Germinal center (tissue), 1 donor: ENCODE measurements at regions not wholly inside any gene's neighbourhood (a gene's known extent, or its start where the extent isn't known, plus 50 kb on each side); places are given as distances from the start of the nearest gene placed in this dataset.
"Not testable (repeated sequence)": the region's sequence is repeated elsewhere in the genome, so short reads cannot be mapped to it uniquely, and the experiment has no call there.

Experiments
- DNase-seq: peaks from one replicate; pipeline ENCODE4 v3.0.0; 2012; ENCODE audit warnings: mixed read lengths, low spot score

DNA sequence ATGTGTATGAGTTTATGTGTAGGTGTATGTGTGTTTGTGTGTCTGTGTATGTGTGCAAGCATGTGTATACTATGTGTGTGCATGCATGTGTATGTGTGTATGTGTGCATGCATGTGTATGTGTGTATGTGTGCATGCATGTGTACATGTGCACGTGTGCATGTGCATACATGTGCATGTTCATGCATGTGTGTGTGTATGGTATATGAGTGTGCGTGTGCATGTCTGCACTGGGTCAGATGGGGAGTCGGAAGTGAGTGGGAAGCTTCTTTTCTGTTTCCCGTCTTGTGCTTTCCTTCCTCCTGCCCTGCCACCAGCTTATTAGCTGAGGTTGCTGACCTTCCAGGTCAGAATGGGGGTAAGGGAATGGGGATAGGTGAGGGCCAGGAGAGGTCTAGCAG, 174.7 kb downstream of the MAP2K4 start:
- DNase-seq = no peak

DNA sequence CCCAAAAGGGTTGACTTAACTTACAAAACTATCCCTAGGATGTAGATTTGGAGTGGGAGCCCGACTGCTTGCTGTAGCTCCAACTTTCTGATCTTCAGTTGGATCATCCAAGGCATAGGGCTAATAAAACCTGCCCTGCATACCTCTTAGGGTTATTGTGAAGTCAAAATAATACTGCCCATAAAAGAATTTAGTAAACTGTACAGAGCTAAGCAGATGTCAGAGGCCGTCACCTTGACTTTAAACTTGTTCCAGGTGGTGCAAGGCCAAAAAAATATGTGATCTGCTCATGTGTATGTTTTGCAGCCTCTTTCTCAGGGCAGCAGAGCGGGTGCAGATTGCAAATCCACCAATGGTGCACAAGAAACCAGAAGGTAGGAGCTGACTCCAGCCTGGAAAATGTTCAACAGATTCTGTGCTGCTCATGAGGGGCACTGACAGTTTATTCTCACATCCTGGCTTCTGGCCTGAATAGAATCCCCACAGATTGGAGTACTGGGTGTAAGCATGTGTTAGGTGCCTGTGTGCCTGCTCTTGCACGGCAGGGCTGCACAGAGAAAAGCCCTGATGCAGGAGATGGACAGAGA, 180.7 kb downstream of the MAP2K4 start:
- no peak for DNase-seq

DNA sequence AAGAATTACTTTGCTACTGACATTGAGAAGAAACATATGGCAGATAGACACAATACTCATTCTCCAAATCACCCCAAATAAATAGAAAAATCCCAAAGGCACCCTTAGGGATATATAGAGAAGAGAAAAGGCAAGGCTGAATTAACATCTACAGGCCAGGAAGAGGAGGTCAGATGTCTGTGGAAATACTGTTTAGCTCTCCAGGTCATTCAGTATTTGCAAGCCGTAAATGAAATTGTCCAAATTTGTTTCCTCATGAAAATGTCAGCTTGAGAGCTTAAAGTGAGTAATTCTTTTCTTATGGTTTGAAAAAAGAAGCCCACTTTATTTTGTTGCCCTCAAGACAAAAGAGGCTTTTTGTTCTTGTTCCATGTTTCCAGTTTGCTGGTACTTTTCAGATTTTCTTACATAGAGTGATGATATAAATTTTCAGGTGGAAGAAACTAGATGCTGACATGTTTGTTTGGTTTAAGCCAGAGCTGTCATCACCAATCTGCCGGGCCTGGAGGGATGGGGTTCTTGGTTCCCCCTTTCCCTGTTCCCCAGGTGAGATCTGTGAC, 189.0 kb downstream of the MAP2K4 start:
- DNase-seq = no peak

DNA sequence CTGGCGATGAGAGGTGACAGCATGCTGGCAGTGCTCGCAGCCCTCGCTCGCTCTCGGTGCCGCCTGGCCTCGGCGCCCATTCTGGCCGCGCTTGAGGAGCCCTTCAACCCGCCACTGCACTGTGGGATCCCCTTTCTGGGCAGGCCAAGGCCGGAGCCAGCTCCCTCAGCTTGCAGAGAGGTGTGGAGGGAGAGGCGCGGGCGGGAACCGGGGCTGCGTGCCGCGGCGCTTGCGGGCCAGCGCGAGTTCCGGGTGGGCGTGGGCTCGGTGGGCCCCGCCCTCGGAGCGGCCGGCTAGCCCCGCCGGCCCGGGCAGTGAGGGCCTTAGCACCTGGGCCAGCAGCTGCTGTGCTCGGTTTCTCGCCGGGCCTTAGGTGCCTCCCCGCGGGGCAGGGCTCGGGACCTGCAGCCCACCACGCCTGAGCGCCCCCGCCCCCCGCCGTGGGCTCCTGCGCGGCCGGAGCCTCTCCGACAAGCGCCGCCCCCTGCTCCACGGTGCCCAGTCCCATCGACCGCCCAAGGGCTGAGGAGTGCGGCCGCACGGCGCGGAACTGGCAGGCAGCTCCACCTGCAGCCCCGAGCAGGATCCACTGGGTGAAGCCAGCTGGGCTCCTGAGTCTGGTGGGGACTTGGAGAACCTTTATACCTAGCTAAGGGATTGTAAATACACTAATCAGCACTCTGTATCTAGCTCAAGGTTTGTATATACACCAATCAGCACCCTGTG, 200.2 kb downstream of the MAP2K4 start:
- not testable (repeated sequence) for DNase-seq

DNA sequence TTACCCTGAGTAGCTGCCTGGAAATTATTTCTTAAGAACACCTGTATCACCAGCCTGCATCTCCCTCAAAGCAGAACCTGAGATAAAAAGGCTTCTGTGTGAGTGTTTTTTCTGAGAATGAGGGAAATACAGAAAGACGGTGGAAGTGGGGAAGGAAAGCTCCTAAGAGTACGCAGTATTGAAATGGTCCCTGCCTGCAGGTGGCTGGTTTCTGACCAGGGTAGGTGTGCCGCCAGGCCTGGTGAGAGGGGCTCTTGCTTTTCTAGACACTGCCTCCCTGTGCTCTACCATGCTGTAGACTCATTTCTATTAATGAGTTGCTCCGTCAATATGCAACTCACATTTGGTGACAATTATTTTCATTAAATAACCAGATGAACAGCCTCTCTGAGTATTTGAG, 201.7 kb downstream of the MAP2K4 start:
- DNase-seq = no peak

DNA sequence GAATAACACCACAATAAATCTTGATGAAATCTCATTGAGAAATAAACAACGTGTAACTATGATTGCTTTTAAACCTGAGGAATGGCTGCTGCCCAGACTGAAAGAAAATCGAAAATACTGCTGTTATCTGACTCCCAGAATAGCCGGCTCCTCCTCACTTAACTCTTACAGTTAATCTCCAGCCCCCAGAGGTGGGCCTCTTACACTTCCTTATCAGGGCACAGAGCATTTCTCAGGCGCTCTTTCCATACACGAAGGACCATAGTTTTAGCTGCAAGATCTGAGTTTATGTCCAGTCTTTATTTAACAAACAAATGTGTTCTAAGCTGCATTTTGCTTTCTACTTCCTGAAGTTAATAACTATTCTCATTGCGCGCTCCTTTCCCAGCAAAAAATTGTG, 206.9 kb downstream of the MAP2K4 start:
- no peak for DNase-seq

DNA sequence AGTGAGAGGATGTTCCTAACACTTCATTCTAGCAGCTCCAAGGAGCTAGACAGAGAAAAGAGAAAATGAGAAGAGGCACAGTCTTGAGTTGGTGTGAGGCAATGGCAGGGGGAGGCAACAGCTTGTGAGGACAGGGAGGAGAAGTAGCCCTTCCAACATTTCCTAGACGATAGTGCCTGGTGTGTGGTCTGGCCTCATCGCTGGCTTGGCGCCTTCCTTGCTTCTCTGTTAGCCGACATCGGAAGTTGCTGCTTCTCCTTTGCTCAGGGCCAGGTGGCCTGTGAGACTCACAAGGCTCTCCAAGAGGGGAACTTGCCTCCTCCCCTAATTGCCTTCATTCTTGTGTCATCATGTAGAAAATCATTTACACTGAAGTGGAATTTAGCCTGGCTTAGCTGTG, 208.7 kb downstream of the MAP2K4 start:
- DNase-seq = no peak

DNA sequence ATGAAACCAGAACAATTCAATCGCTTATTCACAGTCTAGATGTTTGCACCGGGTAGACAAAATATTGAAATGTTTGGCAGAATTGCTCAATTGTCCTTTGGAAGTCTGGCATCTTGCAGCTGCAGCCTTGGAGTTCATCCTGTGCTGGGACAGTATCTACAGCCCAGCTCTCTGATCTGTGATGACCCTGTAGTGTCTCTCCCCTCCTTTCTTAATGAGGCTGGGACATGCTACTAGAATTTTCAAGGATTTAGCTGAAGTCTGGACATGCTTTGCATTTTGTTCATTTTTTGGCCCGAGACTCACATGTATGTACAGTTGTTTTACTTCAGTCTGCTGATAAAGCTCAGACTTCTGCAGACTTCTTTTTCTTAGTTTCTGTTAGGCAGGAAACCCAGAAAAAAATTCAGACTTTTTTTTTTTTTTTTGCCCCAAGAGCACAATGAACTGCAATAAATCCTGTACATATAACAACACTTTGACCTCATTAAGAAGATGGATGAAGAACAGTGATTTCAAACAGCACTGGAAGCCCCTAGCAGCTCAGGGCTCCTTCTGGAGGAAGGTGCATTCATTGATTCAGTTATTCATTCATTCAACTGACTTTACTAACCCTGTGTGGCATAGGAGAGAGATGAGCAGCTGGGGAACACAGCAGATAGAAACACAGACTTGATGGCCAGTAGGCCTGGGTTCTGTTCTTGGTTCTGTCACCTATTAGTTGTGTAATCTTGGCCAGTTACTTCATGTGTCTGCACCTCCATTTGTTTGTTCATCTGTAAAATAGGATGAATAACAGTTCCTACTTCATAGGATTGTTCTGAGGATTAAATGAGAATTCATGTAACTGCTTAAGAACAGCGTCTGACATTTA, 210.0 kb downstream of the MAP2K4 start:
- no peak for DNase-seq

DNA sequence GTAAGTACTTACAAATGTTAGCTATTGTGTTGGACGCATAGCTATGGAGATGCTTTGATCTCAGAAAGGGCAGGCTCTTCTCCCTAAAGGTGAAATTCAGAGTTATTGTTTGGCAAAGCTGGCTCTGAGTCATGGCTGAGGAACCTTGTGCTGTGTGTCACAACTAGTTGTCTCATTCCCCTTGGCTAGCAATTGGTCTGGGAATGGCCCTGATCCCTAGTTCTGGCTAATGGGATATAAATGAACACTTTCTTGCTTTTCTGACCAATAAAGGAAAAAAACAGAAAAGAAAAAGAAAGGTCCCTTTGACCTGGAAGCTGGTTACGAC, 210.6 kb downstream of the MAP2K4 start:
- DNase-seq = no peak

DNA sequence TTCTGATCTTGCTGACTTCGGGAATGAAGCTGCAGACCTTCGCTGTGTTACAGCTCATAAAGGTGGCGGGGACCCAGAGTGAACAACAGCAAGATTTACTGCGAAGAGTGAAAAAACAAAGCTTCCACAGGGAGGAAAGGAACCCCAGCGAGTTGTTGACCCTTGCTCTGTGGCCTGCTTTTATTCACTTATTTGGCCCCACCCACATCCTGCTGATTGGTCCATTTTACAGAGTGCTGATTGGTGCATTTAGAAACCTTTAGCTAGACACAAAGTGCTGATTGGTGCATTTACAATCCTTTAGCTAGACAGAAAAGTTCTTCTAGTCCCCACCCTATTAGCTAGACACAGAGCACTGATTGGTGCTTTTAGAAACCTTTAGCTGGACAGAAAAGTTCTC, 218.3 kb downstream of the MAP2K4 start:
- DNase-seq = not testable (repeated sequence)

DNA sequence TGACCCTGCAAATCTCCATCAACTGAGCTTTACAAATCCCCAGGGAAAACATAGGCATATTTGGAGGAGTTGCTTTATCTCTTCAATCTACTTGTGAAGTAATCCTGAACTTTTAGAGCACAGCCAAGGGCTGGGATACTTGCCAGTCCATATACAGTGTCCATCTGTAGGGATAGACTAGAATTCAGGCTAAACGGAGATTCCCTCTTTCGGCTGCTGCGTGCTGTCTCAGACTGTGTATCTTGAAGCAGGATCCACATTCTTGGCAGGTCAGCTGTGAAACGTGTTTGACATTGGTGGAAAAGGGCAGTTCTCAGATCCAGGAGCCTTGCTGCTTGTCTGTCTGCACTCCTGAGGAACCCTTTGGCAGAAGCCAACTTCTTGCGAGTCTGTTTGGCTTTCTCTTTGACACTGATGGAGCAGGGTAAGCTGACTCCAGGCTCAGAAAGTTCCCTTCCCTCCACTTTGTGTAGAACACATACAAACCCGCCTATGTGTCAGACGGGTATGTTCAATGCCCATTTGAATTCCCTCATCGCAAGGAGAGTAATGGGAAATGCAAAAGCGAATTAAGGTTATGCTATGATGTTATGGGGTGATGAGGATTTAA, 221.8 kb downstream of the MAP2K4 start:
- no peak for DNase-seq

DNA sequence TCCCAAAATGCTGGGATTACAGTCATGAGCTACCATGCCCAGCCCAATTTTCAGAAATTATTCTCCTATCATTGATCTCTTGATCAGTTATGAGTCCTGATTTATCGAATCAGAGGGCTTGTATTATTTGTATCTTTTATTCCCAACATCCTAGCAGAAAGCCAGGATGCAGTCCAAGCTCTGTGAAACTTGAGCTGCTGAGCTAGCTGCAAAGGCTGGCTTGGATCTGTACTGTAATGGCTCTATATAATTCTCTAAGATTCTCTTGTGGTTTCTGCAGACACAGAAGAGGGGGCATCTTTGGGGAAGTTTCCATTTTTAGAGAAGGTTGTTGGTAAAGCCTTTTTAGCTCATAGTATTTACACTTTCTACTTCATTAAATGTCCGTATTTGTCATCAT, 227.1 kb downstream of the MAP2K4 start:
- no peak for DNase-seq

DNA sequence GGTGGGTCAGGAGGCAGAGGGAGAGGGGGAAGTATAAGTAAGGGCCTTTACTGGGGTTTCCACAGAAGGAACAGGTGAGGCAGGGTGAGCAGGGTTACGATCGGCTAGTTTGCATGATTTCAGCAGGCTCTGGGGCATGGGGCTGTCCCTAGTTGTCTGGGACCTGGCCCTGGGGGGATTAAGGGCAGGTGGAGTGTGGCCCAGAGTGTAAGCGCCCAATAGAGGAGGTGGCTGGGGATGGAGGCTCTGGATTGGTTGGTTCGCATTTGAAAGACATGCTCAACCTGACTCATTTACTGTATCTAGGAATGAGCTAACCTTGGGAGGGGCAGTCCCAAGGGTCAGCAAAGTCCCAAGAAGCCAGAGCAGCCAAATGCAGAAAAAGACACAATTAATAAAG, 230.3 kb downstream of the MAP2K4 start:
- DNase-seq = no peak

DNA sequence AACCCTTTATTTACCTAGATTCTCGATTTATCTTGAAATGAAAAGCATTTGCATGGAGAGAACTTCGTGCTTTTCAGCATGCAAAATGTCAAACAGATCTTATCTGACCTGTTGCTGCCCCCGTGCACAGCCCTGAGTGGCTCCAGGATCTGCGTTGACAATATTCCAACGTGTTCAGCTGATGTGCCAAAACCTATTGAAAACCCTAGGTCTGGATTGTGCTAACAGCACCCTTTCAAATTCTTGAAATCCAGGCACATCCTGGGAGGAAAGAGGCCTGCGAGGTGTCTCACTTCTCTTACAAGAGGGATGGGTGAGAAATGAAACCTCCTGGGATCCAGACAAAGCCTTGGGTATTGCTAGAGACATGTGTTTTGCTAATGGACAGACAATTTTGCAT, 231.8 kb downstream of the MAP2K4 start:
- DNase-seq = no peak

DNA sequence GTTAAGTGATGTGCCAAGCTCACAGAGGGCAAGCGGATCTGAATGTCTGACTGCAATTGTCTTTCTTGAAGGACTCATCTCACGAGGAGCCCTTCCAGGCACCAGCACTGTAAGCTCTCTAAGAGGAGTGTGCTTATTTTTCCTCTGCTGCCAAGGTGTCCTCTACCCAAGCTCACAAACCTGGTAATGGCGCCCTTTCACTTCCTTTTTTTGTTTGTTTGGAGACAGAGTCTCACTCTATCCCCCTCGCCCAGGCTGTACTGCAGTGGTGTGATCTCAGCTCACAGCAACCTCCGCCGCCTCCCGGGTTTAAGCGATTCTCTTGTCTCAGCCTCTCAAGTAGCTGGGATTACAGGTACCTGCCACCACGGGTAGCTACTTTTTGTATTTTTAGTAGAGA, 233.8 kb downstream of the MAP2K4 start:
- no peak for DNase-seq

DNA sequence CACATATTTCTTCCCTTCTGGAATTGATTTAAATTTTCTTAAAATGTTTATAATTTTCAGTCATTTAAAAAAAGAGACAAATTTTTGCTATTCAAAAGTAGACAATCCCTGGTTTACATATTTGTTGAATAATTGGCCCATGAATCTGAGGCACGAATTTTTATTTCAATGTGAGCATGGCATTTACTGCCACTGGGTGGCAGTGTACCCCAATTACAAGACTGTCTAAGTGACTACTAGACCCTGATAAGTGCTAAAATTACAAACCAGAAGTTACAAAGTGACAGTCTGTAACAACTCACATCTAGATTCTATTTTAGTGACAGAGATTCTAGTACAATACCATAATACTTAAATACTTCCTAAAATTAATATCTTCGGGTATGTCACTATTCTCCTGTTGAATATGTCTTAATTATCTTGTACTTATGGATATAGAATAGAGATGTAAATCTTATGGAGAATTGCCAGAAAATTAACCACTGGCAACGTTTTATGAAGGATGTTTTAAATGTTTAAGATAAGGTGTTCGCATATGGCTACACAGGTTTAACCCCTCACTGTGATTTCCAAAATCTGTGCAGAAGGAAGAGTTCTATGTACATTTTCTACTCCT, 235.8 kb downstream of the MAP2K4 start:
- peak; percentile 41 for DNase-seq

DNA sequence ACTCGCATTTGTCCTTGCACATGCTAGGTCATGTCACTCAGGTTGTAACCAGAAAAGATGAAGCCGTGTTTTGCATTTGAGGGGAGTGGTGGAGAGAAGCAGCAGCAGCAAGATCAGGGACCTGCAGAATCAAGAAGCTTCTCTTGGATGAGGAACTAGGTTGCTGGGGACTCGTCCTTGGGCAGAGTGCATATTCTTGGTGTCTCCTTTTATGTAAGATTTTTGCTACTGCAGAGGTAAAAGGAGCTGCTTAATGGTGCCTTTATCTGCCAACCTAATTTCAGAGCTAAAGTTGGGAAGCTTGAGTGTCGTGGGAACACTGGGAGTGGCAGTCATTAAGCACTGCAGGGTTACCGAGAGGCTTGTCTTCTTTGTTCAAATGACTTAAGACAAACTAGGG, 236.5 kb downstream of the MAP2K4 start:
- no peak for DNase-seq

DNA sequence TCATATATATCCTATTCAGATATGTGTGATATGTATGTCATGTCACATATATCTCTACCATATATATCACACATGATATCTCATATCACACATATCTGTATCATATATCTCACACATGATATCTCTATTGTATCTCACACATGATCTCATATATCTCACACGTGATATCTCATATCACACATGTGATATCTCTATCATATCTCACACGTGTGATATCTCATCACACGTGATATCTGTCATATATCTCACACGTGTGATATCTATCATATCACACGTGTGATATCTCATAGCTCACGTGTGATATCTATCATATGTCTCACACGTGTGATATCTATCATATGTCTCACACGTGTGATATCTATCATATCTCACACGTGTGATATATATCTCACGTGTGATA, 240.7 kb downstream of the MAP2K4 start:
- no peak for DNase-seq

DNA sequence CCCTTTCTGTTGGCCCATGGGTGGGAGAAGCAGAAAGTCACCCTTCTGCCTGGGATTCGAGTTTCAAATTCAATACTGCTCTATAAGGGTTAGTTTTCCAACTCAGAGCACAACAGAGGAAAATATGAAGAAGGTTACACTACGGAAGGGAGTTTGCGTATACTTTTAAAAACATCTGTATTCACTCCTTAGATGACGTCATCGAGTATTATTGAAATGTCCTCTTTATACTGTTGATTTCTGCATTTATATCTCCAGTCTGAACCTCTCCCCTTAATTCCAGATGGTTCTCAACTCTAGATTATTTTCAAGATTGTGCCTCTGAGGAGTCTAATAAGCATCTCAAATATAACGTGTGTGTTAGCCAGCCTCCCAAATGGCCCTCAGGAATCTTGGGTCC, 249.1 kb downstream of the MAP2K4 start:
- DNase-seq = no peak

DNA sequence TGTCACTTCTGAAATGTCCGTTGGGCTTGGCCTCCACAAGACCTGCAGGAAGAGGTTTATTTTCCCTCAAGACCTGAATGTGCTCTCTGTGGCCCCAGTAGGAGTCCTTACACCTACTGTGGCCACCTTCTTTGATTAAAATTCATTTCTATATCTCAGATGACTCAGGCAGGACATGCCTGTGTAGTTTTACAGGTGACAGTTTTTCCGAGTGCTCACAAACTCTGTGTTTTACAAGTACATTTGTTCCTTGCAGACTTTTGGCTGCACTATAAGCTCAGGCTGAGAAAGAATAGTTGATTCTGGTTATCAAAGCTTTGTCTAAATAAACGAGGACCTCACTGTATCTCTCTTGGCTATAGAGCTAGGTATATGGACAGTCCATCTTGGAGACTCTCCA, 257.1 kb downstream of the MAP2K4 start:
- DNase-seq = no peak

DNA sequence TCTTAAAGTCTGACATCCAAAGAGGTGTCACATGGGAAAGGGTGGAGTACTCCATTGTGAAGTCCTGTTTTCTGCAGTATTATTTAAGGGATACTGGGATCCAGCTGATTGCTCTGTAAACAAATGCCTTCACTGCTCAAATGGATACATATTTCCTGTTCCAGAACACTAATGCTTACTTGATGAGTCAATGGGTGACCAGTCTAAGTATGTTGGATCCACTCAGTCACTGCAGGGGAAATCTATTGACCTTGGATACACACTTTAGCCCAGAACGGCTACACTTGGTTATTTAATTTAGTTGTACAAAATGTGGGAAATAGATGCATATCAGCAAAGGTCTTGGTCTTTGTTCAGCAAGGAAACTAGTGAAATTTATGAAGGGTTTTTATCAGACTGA, 261.4 kb downstream of the MAP2K4 start:
- DNase-seq = no peak

DNA sequence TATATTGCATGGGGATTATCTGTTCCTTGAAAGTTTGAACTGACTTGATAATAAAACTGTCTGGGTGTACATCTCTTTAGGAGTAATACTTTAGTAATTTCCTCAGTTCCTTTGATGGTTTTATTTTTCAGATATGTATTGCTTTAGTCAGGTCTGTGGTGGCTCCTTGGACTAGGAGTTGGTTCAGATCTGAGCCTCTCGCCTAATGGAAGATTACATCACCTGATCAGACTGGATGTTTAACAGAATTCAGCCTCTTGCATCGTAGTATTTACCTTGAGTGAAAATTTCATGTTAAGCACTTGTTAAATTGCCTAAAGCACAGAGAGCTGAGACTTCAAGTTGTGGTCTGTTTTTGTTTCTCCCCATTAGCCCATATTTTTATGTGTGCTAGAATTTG, 267.3 kb downstream of the MAP2K4 start:
- no peak for DNase-seq
